ENCODE measurements at regions not wholly inside any gene's neighbourhood (a gene's known extent, or its start where the extent isn't known, plus 50 kb on each side); places are given as distances from the start of the nearest gene placed in this dataset.

DNA sequence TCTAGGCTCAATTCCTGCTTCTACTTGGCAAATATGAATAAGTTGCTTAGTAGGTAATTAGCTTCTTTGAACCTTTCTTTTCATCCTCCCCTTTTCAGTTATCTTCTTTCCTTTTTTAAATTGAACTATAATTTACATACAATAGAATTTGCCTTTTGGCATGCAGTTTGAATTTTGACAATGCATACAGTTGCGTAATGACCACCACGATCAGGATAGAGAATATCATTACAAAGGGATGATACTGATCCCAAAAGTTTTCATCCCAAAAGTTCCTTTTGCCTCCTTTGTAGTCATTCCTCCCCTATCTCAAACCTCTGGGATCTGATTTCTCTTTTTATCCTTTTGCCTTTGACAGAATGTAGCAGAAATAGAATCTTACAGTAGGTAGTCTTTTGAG, 164.4 kb downstream of the NOC3L start:
- POLR2A ChIA-PET, result no interaction called here
- H3K4me3 ChIP-seq, result no peak overlapping the region
- H3K27ac ChIP-seq, result no peak overlapping the region
- no peak for FAIRE-seq
- no peak for ATAC-seq
- TF ChIP-seq CEBPB (IDR thresholded peaks at IDR 0.05), result peak; percentile 36 to 57; a peak in 3 of 4 replicates
- TF ChIP-seq EP300 (IDR thresholded peaks at IDR 0.05), result no peak
- DNase-seq (ENCODE audit: low read depth in 1 of 2, low spot score in 1 of 2), result no peak
- peaks cover 13% of the 10 kb centered on the region for H3K4me1 ChIP-seq
- WGBS (ENCODE audit: missing lambda C conversion rate), result 96% methylated on average over 2 of the region's 2 CpGs
- H3K4me2 ChIP-seq, result no peak overlapping the region
- CTCF ChIA-PET, result no interaction called here
- H3K9me3 ChIP-seq, result no peaks in the 10 kb centered on the region

DNA sequence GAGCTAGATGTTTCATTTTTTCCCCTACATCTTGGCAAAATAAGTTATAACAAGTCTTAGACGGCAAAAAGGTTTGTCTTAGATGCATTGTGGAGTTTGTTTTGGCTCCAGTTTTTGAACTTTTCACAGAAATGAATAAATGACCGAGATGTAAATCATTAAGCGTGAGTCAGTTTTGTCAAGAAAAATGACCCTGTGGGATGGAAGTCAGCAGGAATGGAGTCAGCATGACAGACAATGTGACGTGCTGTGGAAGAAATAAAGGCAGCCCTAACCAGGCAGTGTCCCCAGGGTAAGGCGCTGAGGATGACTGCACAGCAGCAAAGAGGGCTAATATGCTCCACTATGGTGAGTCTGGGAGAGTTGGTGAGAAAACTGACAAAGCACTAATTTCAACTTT, 163.2 kb downstream of the NOC3L start:
- ChIA-PET CTCF (no interaction called here), POLR2A (no interaction called here)
- WGBS (ENCODE audit: missing lambda C conversion rate), result 41% methylated on average over 5 of the region's 5 CpGs
- TF ChIP-seq EHF (CRISPR knock-in tag; IDR thresholded peaks at IDR 0.05), result no peak
- no peak for TF ChIP-seq RFX5 (IDR thresholded peaks at IDR 0.05)
- TF ChIP-seq GATA3 (IDR thresholded peaks at IDR 0.05; ENCODE audit: borderline replicate concordance), result no peak
- TF ChIP-seq RCOR1 (IDR thresholded peaks at IDR 0.05; ENCODE audit: low read depth, low read length), result no peak
- no peak for TF ChIP-seq SREBF2 (IDR thresholded peaks at IDR 0.05)
- no peak for TF ChIP-seq POLR2A (IDR thresholded peaks at IDR 0.05; ENCODE audit: low read length)
- TF ChIP-seq POLR2AphosphoS2 (conservative IDR thresholded peaks at IDR 0.05; ENCODE audit: low read length), result no peak
- no peak for TF ChIP-seq FOSB (CRISPR knock-in tag; IDR thresholded peaks at IDR 0.05)
- no peak for TF ChIP-seq TP53 (CRISPR knock-in tag; IDR thresholded peaks at IDR 0.05)
- no peak for TF ChIP-seq MAFK (IDR thresholded peaks at IDR 0.05; ENCODE audit: partially characterized antibody)
- TF ChIP-seq FOSL2 (IDR thresholded peaks at IDR 0.05), result no peak
- no peak for TF ChIP-seq FOSL2 (CRISPR knock-in tag; IDR thresholded peaks at IDR 0.05)
- no peak for TF ChIP-seq NPAS2 (CRISPR knock-in tag; IDR thresholded peaks at IDR 0.05; ENCODE audit: borderline replicate concordance)
- TF ChIP-seq, protein P1, sequence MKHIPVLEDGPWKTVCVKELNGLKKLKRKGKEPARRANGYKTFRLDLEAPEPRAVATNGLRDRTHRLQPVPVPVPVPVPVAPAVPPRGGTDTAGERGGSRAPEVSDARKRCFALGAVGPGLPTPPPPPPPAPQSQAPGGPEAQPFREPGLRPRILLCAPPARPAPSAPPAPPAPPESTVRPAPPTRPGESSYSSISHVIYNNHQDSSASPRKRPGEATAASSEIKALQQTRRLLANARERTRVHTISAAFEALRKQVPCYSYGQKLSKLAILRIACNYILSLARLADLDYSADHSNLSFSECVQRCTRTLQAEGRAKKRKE (CRISPR knock-in tag; IDR thresholded peaks at IDR 0.05; ENCODE audit: low read depth), result no peak
- ATAC-seq (no peak), FAIRE-seq (no peak), DNase-seq (ENCODE audit: low read depth in 1 of 2, low spot score in 1 of 2) (no peak)
- Histone ChIP-seq H3K9me3 (no peaks in the 10 kb centered on the region), H3K4me2 (no peak overlapping the region), H3K27ac (no peak overlapping the region), H3K4me3 (no peak overlapping the region), H3K4me1 (peaks cover under 1% of the 10 kb centered on the region; the same call in 2 of the 3 replicates)

DNA sequence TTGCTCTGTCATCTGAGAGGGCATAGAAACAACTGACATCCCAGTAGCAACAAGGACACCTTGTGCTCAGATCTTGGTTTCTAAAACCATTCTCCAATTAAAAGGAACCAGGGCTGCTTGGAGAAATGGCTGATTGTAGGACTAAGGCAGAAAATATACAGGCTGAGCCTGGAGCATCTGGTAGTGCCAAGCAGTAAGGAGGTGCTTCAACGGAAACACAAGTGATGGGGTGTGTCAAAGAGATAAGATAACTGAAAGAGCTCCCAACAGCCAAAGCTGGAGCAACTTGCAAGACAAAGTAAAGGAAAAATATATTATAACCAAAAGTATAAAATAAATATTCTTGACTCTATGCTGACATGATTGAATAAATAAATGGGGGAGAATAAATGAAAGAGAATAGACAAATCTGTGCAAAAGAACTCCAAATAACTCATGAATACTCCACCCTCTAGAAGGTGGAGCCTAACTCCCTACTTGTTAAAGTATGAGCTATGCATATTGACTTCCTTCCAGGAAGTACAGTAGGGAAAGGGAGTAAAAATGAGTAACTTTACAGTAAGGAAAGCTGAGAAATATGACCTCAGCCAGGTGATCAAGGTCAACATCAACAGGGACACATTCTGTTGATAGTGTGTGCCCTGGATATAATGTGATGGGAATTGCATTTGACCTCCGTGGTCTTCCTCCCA, 162.4 kb downstream of the NOC3L start:
- no peak overlapping the region for H3K4me2 ChIP-seq
- ATAC-seq (no peak), DNase-seq (ENCODE audit: low read depth in 1 of 2, low spot score in 1 of 2) (no peak), FAIRE-seq (no peak)
- no peak overlapping the region for H3K4me3 ChIP-seq
- ChIA-PET CTCF (interaction anchor here (0.6 kb wide), 1 partner anchor 90 kb away, joined by 4 read pairs; no protein-coding TSS in a partner anchor), POLR2A (no interaction called here)
- no peak overlapping the region for H3K27ac ChIP-seq
- 86% methylated on average over 2 of the region's 2 CpGs for WGBS (ENCODE audit: missing lambda C conversion rate)
- TF ChIP-seq POLR2AphosphoS2 (conservative IDR thresholded peaks at IDR 0.05; ENCODE audit: low read length), result no peak
- TF ChIP-seq JUNB (IDR thresholded peaks at IDR 0.05), result no peak
- no peak for TF ChIP-seq HOXB5 (CRISPR knock-in tag; IDR thresholded peaks at IDR 0.05)
- TF ChIP-seq FOSB (CRISPR knock-in tag; IDR thresholded peaks at IDR 0.05), result no peak
- TF ChIP-seq TP53 (CRISPR knock-in tag; IDR thresholded peaks at IDR 0.05), result no peak
- TF ChIP-seq ZC3H11A (IDR thresholded peaks at IDR 0.05), result no peak
- no peak for TF ChIP-seq ZNF302 (CRISPR knock-in tag; IDR thresholded peaks at IDR 0.05)
- TF ChIP-seq, protein P2, sequence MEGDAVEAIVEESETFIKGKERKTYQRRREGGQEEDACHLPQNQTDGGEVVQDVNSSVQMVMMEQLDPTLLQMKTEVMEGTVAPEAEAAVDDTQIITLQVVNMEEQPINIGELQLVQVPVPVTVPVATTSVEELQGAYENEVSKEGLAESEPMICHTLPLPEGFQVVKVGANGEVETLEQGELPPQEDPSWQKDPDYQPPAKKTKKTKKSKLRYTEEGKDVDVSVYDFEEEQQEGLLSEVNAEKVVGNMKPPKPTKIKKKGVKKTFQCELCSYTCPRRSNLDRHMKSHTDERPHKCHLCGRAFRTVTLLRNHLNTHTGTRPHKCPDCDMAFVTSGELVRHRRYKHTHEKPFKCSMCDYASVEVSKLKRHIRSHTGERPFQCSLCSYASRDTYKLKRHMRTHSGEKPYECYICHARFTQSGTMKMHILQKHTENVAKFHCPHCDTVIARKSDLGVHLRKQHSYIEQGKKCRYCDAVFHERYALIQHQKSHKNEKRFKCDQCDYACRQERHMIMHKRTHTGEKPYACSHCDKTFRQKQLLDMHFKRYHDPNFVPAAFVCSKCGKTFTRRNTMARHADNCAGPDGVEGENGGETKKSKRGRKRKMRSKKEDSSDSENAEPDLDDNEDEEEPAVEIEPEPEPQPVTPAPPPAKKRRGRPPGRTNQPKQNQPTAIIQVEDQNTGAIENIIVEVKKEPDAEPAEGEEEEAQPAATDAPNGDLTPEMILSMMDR (IDR thresholded peaks at IDR 0.05), result no peak
- no peak for TF ChIP-seq RFX5 (IDR thresholded peaks at IDR 0.05)
- no peak for TF ChIP-seq NFE2L2 (conservative IDR thresholded peaks at IDR 0.05; ENCODE audit: low read length)
- no peak for TF ChIP-seq PHF8 (IDR thresholded peaks at IDR 0.05; ENCODE audit: borderline replicate concordance, low read depth)
- TF ChIP-seq ZFP36 (IDR thresholded peaks at IDR 0.05; ENCODE audit: borderline replicate concordance, partially characterized antibody), result no peak
- H3K9me3 ChIP-seq, result no peaks in the 10 kb centered on the region
- H3K4me1 ChIP-seq, result no peaks in the 10 kb centered on the region

Data from A549 (cell line).